Non-pigmented ciliary epithelial cell (primary cell): ENCODE measurements at regions not wholly inside any gene's neighbourhood (a gene's known extent, or its start where the extent isn't known, plus 50 kb on each side); places are given as distances from the start of the nearest gene placed in this dataset.
"Not testable (repeated sequence)": the region's sequence is repeated elsewhere in the genome, so short reads cannot be mapped to it uniquely, and the experiment has no call there.

Experiments
- DNase-seq: peaks from one replicate; pipeline ENCODE4 v3.0.0-alpha.2; 2010; ENCODE audit warnings: low read depth

GRCh38 chr7:56697058-56697457, 435.2 kb downstream of the ZNF479 start:
- not testable (repeated sequence) for DNase-seq

GRCh38 chr7:56686276-56686859, 445.9 kb downstream of the ZNF479 start:
- no peak for DNase-seq

DNA sequence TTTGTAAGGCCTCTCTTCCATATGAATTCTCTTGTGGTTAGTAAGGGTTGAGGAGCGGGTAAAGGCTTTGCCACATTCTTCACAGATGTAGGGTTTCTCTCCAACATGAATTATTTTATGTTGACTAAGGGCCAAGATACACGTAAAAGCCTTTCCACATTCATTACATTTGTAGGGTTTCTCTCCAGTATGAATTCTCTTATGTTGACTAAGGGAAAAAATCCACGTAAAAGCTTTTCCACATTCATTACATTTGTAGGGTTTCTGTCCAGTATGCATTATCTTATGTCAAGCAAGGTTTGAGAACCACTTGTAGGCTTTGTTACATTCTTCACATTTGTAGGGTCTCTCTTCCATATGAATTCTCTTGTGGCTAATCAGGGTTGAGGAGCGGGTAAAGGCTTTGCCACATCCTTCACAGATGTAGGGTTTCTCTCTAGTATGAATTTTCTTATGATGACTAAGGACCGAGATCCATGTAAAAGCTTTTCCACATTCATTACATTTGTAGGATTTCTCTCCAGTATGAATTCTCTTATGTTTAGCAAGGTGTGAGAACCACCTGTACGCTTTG, 493.0 kb downstream of the ZNF479 start:
- DNase-seq, result no peak

- no peak for DNase-seq
These were observed 493.7 kb upstream of the NUPR2 start for GRCh38 chr7:56609852-56610355.

GRCh38 chr7:56605146-56605545, 488.9 kb upstream of the NUPR2 start:
- no peak for DNase-seq

DNA sequence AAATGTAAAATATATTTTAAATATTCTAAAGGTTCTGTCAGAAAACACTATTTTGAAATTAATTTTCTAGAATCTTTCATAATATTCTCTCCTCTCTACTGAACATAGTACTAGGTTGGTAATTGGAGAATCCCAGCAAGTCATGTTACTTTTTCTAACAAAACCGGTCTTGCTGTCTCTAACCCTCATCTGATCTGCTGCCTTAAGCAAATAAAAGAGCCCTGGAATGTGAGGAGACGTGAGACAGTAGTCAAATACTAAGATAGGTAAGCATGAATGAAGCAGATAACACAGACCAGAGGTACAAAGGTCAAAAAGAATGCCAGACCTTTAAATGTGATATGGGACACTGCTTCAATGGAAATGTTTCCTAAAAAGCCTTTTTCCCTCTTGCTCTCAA, 462.4 kb upstream of the NUPR2 start:
- no peak for DNase-seq

DNA sequence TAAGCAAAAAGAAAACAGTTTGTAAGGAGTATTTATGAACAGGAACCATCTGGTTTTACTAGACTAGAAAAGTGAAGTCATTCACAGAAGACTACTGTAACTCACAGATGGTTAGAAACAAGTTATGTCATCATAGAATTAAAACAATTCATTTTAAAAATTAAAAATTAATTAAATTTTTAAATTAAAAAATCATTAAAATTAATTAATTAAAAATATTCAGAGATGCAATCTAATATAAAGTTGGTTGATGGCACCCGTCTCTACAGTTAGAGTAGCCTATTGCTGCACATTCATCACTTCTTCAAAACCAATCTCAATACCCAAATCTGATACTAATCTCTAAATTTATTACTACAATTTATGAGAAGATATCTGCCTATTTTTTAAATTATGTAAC, 454.8 kb upstream of the NUPR2 start:
- no peak for DNase-seq

DNA sequence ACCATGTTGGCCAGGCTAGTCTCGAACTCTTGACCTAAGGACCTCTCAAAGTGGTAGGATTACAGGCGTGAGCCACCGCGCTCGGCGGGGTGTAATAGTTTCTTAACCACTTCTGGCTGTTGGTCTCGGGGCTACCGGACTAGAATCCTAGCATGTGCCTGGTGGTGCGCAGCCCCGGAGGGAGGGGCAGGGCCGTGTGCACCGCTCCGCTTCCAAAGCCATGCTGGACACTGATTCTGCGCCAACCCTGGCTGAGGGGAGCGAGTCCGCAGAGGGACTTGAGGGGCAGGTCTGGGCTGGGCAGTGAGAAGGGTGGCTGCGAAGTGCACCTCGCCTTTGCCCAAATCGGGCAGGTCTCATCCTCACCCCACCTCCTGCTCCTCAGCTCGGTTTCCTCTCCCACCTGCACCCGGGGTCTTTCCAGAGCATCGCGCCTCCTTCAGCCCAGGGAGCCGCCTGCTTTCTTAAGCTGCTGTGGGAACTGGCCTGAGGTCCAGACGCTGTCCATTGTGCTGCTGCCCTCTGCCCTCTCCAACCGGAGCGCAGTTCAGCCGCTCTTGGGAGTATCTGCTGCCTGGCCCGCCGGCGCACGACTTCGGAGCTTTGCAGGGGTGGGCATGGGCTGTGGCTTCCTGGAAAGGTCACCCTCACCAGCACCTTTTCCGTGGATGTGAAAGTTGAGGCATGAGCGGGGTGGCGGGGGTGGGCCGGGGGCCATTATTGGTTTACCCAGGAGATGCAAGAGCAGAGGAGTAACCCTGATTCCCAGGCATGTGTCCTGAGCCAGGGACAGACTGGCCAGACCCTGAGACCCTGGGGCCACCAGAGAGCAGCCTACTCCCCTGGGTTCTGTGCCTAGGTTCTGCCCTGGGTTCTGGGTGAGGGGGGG, 422.6 kb upstream of the NUPR2 start:
- no peak for DNase-seq

- DNase-seq, result no peak
These were observed 421.7 kb upstream of the NUPR2 start for GRCh38 chr7:56537952-56538351.

- DNase-seq, result no peak
These were observed 421.3 kb upstream of the NUPR2 start for GRCh38 chr7:56537477-56537876.

- DNase-seq, result no peak
These were observed 378.9 kb upstream of the NUPR2 start for GRCh38 chr7:56495165-56495564.

GRCh38 chr7:56493704-56494450, 377.7 kb upstream of the NUPR2 start:
- no peak for DNase-seq

- DNase-seq, result no peak
These were observed 377.0 kb upstream of the NUPR2 start for GRCh38 chr7:56493196-56493595.

- DNase-seq, result no peak
These were observed 375.6 kb upstream of the NUPR2 start for GRCh38 chr7:56491636-56492425.

DNA sequence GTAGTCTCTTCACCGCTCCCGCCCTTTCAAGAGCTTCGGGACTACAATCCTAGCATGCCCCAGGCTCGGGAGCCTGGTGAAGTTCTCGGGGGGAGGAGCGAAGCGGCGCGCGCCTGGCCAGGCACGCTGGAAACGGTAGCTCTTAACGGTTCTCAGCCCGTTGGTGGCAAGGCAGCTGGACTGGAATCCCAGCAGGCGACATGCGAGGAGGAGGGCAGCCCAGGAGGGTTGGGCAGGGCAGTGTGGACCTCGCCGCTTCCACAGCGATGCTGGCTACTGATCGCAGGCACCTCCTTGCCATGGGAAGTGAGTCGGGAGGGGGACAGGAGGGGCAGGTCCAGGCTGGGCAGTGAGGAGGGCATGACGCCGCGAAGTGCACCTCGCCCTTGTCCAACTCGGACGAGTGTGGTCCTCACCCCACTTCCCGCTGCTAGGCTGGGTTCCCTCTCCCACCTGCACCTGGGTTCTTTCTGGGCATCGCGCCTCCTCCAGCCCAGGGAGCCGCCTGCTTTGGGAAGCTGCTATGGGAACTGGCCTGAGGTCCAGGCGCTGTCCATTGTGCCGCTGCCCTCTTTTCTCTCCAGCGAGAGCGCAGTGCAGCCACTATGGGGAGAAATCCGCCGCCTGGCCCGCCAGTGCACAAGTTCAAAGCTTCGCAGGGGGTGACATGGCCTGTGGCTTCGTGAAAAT, 367.8 kb upstream of the NUPR2 start:
- DNase-seq, result no peak

- no peak for DNase-seq
These were observed 366.9 kb upstream of the NUPR2 start for GRCh38 chr7:56483153-56483552.

DNA sequence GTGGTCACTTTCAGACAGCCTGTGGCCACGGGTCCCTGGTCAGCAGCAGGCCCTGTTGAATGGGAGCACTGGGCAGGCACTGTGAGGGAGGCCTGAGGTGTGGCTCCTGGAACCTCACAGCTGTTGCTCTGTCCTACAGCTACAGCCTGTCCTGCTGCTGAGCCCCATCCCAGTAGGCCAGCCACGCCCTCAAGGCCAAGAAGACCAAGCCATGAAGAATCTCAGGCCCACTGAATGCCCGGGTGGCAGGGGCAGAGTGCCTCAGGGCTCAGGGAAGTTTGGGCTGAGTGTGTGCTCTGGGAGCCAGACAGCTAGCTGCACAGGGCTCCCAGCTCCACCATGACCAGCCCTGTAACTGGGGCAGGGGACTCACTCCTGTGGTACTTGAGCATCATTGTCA, 363.5 kb upstream of the NUPR2 start:
- DNase-seq, result no peak

GRCh38 chr7:56479136-56479535, 362.9 kb upstream of the NUPR2 start:
- no peak for DNase-seq

DNA sequence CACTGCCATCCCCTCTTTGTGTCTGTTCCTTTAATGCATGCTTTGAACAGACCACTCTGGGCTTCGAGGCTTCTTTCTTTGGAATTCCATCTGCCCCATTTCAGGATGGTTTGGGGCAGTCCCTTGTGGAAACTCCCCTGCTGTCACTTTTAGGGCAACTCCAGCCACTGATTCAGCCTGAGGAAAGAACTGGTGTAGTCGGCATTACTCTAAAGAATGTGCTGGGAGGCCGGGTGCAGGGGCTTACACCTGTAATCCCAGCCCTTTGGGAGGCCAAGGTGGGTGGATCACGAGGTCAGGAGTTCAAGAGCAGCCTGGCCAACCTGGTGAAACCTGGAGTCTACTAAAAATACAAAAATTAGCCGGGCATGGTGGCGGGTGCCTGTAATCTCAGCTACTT, 358.1 kb upstream of the NUPR2 start:
- DNase-seq, result no peak

DNA sequence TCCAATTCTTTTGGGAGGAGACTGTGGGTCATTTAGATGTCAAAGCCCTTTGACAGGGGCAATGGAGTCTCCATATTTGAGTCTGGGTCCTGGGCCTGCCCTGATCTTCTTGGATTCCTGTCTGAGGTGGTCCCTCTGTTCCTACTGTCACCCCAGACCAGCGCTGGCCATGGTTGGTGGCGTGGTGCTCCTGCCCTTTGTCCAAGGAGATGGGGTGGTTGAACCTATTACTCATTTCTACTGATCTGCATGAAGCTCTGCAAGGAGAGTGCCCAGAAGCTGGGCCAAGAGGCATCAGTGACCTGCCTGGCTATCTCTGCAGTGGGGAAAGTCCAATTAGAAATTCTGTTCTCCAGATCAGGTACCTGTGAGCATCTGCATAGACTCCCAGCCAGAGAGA, 355.6 kb upstream of the NUPR2 start:
- DNase-seq, result no peak
